ENCODE measurements at regions not wholly inside any gene's neighbourhood (a gene's known extent, or its start where the extent isn't known, plus 50 kb on each side); places are given as distances from the start of the nearest gene placed in this dataset.

- H3K36me3 ChIP-seq: no peaks in the 10 kb centered on the region
- H3K4me1 ChIP-seq: no peaks in the 10 kb centered on the region
- no peak overlapping the region for H3K27ac ChIP-seq
- no peak overlapping the region for H3K9ac ChIP-seq
- no peak for TF ChIP-seq Cebpa-rat (IDR thresholded peaks at IDR 0.05)
- H4K20me1 ChIP-seq: no peaks in the 10 kb centered on the region
- H3K27me3 ChIP-seq: no peaks in the 10 kb centered on the region
- no peak overlapping the region for H3K4me3 ChIP-seq
- H3K4me2 ChIP-seq: no peak overlapping the region
- H3K9me3 ChIP-seq (replicated peaks in 1 of 11): no peaks in the 10 kb centered on the region
These were observed 324.7 kb downstream of the CXCL12 start for GRCh38 chr10:44060221-44060620.

- no peak overlapping the region for H3K4me2 ChIP-seq
These were observed 326.6 kb downstream of the CXCL12 start for GRCh38 chr10:44058259-44058658.

GRCh38 chr10:44056967-44057805, 327.7 kb downstream of the CXCL12 start:
- Histone ChIP-seq H3K9ac (no peak overlapping the region), H3K4me2 (no peak overlapping the region), H3K27ac (no peak overlapping the region), H3K9me3 (replicated peaks in 1 of 11) (no peaks in the 10 kb centered on the region), H4K20me1 (no peaks in the 10 kb centered on the region), H3K36me3 (no peaks in the 10 kb centered on the region), H3K4me1 (no peaks in the 10 kb centered on the region), H3K4me3 (no peak overlapping the region), H3K27me3 (no peaks in the 10 kb centered on the region)
- no peak for TF ChIP-seq Cebpa-rat (IDR thresholded peaks at IDR 0.05)

More at GRCh38 chr10:44058259-44058658, 326.6 kb downstream of the CXCL12 start:
- Histone ChIP-seq H3K4me3 (no peak overlapping the region), H3K4me1 (no peaks in the 10 kb centered on the region), H3K9ac (no peak overlapping the region), H3K9me3 (replicated peaks in 1 of 11) (no peaks in the 10 kb centered on the region), H4K20me1 (no peaks in the 10 kb centered on the region), H3K27me3 (no peaks in the 10 kb centered on the region), H3K36me3 (no peaks in the 10 kb centered on the region), H3K27ac (no peak overlapping the region)
- TF ChIP-seq Cebpa-rat (IDR thresholded peaks at IDR 0.05): no peak

GRCh38 chr10:44056206-44056605, 328.7 kb downstream of the CXCL12 start:
- Histone ChIP-seq H3K4me3 (no peak overlapping the region), H4K20me1 (no peaks in the 10 kb centered on the region), H3K9me3 (replicated peaks in 1 of 11) (no peaks in the 10 kb centered on the region), H3K27ac (no peak overlapping the region), H3K4me2 (no peak overlapping the region), H3K27me3 (no peaks in the 10 kb centered on the region), H3K36me3 (no peaks in the 10 kb centered on the region), H3K4me1 (no peaks in the 10 kb centered on the region), H3K9ac (no peak overlapping the region)
- no peak for TF ChIP-seq Cebpa-rat (IDR thresholded peaks at IDR 0.05)

- Histone ChIP-seq H3K4me2 (no peak overlapping the region), H3K27ac (no peak overlapping the region), H3K4me3 (no peak overlapping the region), H3K27me3 (no peaks in the 10 kb centered on the region), H4K20me1 (no peaks in the 10 kb centered on the region), H3K9ac (no peak overlapping the region), H3K4me1 (no peaks in the 10 kb centered on the region), H3K9me3 (replicated peaks in 1 of 11) (no peaks in the 10 kb centered on the region), H3K36me3 (no peaks in the 10 kb centered on the region)
- no peak for TF ChIP-seq Cebpa-rat (IDR thresholded peaks at IDR 0.05)
These were observed 330.9 kb downstream of the CXCL12 start for GRCh38 chr10:44054046-44054445.

GRCh38 chr10:44053391-44053790, 331.5 kb downstream of the CXCL12 start:
- Histone ChIP-seq H3K36me3 (no peaks in the 10 kb centered on the region), H3K27me3 (no peaks in the 10 kb centered on the region), H4K20me1 (no peaks in the 10 kb centered on the region), H3K9me3 (replicated peaks in 1 of 11) (no peaks in the 10 kb centered on the region), H3K4me3 (no peak overlapping the region), H3K27ac (no peak overlapping the region), H3K4me2 (no peak overlapping the region), H3K4me1 (no peaks in the 10 kb centered on the region), H3K9ac (no peak overlapping the region)
- no peak for TF ChIP-seq Cebpa-rat (IDR thresholded peaks at IDR 0.05)

GRCh38 chr10:44051584-44052385, 333.1 kb downstream of the CXCL12 start:
- H3K9me3 ChIP-seq (replicated peaks in 1 of 11): no peaks in the 10 kb centered on the region
- 0 out of 20 replicates have a peak, but pooled peaks cover 0 to 6% (median 0%) of the 10 kb centered on the region in 10 experiments for H3K4me1 ChIP-seq
- no peaks in the 10 kb centered on the region for H3K36me3 ChIP-seq
- H3K4me3 ChIP-seq: no peak overlapping the region
- H4K20me1 ChIP-seq: no peaks in the 10 kb centered on the region
- no peak for TF ChIP-seq Cebpa-rat (IDR thresholded peaks at IDR 0.05)
- no peaks in the 10 kb centered on the region for H3K27me3 ChIP-seq
- no peak overlapping the region for H3K4me2 ChIP-seq
- H3K27ac ChIP-seq: no peak overlapping the region
- no peak overlapping the region for H3K9ac ChIP-seq

- H3K27ac ChIP-seq: no peak overlapping the region
- H3K27me3 ChIP-seq: no peaks in the 10 kb centered on the region
- no peaks in the 10 kb centered on the region for H3K9me3 ChIP-seq (replicated peaks in 1 of 11)
- no peak overlapping the region for H3K4me2 ChIP-seq
- H3K36me3 ChIP-seq: no peaks in the 10 kb centered on the region
- H4K20me1 ChIP-seq: no peaks in the 10 kb centered on the region
- H3K9ac ChIP-seq: no peak overlapping the region
- no peak overlapping the region for H3K4me3 ChIP-seq
- no peak for TF ChIP-seq Cebpa-rat (IDR thresholded peaks at IDR 0.05)
- H3K4me1 ChIP-seq: 0 out of 20 replicates have a peak, but pooled peaks cover 0 to 7% (median 0%) of the 10 kb centered on the region in 10 experiments
These were observed 333.8 kb downstream of the CXCL12 start for GRCh38 chr10:44051091-44051490.

- H4K20me1 ChIP-seq: no peaks in the 10 kb centered on the region
- no peaks in the 10 kb centered on the region for H3K36me3 ChIP-seq
- no peak overlapping the region for H3K4me2 ChIP-seq
- H3K4me3 ChIP-seq: no peak overlapping the region
- no peak overlapping the region for H3K9ac ChIP-seq
- no peaks in the 10 kb centered on the region for H3K27me3 ChIP-seq
- no peak for TF ChIP-seq Cebpa-rat (IDR thresholded peaks at IDR 0.05)
- no peaks in the 10 kb centered on the region for H3K9me3 ChIP-seq (replicated peaks in 1 of 11)
- no peak overlapping the region for H3K27ac ChIP-seq
- H3K4me1 ChIP-seq: 0 out of 20 replicates have a peak, but pooled peaks cover 0 to 7% (median 0%) of the 10 kb centered on the region in 10 experiments
These were observed 335.4 kb downstream of the CXCL12 start for GRCh38 chr10:44049301-44050015.

Measured in BLaER1 treated with 17β-estradiol and CSF1 and Interleukin-3, amounts not matched to agents 10 nM and 100 nM (cell line).